ENCODE measurements at regions not wholly inside any gene's neighbourhood (a gene's known extent, or its start where the extent isn't known, plus 50 kb on each side); places are given as distances from the start of the nearest gene placed in this dataset.

DNA sequence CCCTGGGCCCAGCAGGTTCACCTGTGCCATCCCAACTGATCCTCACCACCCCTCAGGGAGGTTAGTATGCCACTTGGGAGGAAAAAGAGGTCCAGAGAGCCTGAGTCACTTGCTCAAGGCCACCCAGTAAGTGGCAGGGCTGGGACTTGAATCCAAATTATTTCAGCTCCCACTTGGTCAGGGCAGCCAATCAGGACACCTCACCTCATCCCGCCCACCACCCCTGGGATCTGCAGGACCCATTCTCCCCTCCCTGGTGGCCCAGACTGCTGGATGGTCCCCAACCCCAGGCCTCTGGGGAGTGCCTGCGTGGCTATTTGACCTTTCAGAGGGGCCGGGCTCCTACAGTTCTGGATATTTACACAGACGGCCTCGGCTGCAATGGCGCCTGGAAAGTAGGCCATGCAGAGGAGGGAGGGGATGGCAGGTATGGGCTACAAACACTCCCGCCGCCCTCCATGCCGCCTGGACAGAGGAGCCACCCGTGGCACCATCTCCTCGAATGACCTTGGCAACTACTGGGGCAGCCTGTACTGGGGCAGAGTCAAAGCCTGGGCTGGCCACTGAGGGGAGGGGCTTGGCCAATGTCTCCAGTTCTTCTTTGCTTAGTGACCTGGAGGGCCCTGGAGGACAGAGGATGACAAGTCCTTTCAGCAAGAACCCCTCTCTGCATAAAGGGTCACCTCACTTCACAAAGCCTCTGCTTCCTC, 153.6 kb upstream of the LINGO1 start:
- no peak for DNase-seq

DNA sequence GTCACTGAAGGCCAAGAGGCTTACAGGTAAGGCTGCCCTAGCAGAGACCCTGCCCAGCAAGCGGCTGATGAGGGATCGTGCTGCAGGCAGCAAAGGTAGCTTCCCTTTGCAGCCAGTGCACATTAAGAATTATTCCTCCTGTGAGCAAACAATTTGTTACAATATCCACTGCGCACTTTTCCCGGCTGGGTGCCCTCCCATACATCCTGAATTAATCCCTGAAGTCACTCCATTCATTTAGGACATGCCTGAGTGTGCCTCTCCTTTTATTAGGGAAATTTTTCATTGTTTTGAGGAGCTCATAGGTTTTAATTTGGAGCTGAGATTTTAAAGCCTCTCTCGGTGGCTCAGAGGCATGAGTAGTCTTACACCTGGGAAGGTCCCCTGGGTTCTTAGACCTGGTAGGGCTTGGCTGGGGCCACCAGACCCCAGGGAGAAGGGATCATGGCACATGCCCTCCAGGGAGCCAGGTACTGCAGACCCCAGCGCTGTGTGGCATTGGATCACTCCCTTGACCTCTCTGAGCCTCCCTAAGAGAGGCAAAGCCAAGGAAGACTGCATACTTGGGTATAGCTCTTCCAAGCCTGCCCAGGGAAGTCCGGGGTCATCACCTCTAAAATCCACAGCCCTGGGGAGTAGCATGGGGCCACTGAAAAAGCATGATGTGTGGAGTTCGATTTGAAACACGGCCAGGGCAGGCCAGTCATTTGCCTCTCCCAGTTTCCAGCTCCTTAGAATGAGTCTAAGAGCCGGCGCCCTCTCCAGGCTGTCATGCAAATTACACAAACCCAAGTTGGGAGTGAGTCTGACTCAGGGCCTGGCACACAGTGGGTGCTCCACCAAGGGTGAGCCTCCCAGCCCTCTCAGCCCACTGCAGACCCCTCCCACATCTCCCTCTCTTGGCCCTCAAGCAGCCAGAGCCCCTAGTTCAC, 151.9 kb upstream of the LINGO1 start:
- DNase-seq: no peak

DNA sequence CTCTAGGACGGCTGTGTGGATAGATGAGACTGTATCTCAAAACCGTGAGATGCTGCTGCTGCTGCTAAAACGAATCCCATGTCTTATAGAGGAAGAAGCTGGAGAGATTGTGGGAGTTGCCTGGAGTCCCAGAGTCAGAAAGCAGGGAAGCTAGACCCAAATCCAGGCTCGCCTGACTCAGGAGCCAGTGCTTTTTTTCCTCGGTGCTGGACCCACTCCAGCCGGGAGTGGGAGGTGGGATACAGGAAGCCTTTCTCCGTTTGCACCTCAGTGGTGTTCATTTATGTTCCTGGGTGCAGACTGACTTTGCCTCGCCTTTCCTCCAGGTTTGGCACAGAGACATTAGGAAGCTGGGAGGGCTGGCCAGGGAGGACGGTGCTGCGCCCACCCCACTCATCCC, 150.9 kb upstream of the LINGO1 start:
- no peak for DNase-seq

DNA sequence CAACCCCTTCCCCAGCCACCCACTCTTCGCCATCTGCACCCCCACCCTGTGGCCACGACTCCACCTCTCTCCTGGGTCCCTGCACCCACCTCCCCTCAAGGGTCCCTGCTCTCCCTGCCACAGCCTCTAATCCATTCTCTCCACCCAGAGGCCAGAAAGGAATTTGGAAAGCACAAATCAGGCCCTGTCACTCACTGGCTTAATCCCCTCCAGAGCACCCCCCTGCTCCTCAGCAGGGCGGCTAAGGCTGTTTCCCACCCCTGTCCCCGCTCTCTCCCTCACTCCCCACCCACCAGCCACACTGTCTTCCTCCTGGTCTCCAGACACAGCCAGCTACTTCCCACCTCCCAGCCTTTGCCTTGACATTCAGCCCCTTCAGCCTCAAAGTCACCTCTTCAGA, 150.0 kb upstream of the LINGO1 start:
- no peak for DNase-seq

DNA sequence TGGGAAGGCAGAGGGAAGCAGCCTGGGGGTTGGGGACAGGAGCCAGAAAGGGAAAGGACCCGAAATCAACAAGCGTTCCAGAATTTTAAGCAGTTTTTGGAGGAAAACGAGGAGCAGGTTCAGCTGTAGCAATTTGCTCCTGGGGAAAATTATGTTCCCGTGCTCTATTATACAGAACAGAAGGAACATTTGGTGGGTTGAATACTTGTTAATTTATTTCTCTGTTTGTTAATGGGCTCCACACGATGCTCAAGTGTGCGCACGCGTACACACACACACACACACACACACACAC, 149.2 kb upstream of the LINGO1 start:
- no peak for DNase-seq

DNA sequence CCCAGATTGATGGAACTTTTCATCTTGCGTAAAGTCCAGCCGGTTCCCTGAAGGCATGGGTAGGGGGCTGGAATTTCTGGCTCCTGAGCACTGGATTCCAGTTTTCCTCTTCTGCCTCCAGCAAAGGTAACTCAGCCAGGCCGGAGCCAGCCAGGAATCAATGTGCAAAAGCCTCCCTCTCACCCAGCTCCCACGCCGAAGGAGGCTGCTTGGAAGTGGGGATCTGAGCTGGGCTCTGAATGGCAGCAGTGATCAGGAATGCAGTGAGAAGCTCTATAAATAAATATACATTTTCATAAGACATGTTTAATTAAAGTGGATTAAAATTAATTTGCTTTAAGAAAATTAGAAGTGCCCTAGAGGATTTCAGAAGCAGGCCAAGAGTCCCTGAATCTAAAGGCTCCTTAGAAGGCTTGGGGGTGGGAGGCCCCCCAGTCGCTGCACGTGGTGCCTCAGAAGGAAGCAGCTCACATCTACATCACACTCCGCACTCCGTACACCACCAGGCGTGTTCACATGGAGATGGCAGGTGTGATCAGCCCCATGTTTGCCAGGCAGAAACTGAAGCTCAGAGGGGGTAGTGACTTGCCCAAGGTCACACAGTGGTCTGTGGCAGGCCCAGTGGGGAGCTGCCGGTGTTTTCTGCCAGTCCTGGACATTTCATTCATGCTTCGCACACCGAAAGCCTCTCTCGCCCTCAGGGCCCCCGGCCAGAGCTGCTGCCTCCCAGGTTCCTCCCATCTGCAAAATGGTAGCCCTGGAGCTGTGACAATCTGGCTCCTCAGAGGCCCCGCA, 148.6 kb upstream of the LINGO1 start:
- DNase-seq: no peak

DNA sequence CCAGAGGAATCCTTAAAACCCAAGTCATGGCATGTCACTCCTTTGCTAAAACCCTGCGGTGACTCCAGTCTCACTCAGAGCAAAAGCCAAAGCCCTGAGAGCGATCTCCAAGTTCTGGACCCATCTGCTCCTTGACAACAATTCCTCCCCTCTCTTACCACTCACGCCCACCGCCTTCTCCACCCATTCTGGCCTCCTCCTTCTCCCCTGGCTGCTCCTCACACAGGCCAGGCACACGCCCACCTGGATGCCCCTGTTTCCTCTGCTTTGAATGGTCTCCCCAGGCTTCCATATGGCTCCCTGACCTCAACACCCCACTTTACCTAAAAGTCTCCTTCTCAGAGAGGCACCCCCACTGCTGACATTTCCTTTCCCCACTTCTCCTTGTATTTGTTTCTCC, 146.1 kb upstream of the LINGO1 start:
- DNase-seq: no peak

DNA sequence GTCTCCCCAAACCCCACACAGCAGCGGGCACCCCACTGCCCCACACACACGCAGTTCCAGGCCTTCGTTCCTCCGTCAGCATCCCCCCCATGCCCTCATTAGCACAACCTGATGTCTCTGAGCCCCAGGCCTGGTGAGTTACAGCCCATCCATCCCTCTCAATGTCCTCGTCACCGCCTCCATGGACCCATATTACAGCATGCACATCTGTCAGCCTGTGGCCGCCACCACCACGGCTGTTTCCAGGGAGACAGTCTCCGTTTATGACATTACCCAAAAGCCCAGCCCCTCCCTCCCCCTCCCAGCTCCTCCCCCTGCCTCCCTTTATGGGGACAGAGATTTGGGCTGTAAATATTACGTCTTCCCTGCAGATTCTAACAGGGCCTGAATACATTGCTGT, 143.1 kb upstream of the LINGO1 start:
- no peak for DNase-seq

DNA sequence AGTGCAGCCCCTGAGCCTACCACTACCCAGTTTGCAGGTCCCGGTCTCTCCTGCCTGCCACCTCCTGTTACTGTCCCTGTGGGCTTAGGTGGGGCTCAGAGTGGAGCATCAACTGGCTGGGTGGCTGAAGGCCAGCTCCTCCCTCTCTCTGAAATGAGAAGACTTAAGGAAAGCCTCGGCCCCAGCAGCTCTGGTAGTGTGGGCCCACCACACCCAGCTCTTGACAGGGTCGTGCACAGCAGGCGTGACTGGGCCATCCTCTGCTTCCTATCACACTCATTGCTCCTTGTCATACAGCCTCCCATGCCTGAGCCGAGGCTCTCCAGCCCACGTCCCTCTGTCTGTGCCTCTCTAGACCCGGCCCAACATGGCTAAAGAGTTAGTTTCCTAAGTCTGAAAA, 142.7 kb upstream of the LINGO1 start:
- no peak for DNase-seq

DNA sequence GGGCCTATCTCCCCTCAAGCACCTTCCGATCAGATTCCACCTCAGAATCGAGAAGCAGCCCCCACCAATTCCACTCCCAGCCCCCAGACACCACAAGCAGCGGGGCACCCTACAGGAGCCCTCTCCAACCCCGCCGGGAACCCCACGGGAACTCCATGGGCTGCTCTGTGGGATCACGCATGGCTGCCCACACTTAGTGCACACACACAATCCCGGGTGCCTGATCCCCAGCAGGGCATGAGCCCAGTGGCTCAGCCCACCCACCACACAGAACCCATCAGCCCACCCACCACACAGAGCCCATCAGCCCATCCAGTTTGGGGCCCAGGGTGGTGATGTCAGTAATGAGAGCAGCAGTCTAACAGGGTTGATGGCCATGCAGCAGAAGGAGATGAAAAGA, 141.6 kb upstream of the LINGO1 start:
- no peak for DNase-seq

DNA sequence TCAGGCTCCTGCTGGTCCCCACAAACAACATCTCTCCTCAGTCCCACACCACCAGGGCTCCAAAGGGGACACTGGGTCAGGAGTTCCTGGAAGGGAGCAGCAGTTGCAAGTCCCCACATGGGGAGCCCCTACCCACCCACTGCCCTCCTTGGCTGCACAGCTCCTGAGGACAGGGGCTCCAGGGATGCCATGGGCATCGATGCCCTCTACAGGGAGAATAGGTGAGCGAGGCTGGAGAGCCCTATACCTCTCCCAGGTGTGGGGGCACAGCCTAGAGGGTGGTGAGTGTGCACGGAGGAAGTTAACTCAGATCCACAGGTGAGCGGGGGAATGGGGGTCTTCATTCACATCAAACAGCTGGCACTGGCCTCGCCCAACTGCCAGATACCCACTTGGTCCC, 141.2 kb upstream of the LINGO1 start:
- DNase-seq: no peak

DNA sequence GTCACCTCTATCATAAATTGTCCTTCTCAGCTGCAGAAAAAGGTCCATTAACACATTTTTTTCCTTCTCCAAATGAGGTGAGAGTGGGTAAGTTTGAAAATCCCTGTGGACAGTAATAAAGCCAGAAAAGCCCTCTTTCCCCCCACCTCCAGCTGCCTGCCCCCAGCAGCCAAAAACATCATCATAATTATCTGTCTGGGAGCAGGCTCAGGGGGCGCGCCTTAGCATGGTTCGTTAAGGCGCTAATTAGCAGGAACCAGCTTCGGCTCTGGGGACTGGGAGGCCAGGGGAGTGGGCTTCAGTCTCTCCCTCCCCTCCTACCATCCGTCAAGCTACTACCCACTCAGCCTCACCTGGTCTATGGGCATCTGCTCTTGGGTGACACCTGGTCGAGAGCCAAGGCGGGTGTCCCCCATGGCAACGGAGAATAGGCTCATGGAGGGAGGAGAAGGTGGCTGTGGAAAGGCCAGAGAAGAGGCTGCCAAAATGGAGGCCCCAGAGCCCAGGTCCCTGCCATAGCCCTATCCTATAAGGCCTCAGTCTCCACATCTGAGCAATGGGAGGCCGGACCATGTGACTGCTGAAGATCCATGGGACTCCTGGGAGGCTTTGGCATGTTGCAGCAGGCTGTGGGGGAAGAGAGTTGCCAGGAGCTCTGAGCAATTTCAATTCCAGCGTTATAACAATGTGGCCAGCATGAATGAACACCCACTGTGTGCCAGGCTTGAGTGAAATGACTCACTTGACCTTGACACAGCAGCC, 140.1 kb upstream of the LINGO1 start:
- no peak for DNase-seq

DNA sequence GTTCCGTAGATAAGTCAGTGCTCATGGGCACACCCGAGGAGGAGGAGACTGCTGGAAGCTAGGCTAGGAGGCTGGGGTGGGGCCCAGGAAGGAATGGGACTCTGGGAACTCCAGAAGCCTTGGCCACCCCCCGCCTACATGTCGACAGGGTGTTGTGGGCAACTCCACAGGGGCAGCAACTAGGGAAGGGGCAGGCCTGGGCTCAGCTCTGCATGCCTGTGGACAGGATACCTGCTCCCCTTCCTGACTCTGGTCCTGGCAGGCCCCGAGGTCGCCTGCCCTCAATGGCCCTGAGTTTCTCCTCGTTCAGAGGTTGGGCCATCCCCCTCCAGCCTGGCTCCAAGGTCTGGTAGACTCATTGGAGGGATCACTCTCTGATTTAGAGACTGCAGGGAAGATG, 138.9 kb upstream of the LINGO1 start:
- DNase-seq: no peak

DNA sequence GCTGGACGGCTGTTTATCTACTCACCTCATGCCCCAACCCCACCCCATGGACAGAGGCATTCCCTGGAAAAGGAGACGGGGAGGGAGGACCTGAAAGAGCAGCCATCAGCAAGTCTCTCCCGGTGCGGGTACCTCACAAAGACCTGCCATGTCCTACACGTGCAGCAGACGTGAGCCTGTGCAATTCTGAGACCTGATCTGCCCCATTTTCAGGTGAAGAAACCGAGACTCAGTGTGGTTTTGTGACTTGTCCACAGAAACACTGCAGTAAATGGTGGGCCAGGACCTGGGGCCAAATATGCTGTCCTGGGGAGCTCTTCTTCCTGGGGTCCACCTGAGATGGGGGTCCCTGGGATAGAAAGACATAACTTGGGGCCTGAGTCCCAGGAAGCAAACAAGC, 137.0 kb upstream of the LINGO1 start:
- DNase-seq: no peak

DNA sequence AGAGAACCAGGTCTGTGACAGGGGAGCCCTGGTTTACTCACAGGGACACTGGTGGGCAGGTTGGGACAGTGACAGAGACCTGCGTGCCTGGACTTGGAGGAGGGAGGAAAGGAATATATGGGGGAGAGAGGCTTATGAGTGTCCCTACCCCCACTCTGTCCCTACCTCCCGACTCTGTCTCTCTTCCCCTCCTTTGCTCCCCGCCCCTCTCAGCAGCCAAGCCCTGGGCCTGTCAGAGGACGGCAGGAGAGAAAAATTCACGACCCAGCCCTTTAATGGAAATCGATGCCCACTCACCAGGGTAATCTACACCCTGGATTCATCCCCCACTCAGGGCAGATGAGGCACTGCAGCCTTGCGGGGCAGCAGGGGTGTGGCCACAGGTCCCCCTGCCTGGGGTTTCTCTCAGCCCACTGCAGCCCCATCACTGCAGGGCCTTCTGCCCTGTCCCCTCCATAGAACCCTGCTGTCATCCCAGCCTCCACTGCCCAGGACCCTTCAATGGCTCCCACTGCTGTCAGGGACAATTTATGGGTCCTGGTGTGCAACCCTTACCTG, 135.9 kb upstream of the LINGO1 start:
- DNase-seq: no peak

DNA sequence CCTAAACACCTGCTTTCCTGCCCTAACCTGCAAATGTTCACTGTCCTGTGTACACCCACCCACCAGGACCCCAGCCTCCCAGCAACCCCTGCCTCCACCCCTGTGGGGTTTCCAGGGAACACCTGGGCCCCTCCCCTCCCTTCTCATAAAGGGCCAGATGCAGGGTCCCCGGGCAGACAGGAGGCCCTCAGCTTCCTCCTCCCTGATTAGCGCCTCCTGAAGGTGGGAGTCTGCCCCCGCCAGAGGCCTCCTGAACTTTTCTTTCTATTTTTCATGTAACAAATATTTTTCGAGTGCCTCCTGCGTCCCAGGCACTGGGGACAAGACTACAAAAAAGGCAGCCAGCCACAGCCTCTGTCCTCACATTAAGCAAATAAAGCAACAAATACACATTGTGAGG, 135.4 kb upstream of the LINGO1 start:
- no peak for DNase-seq

DNA sequence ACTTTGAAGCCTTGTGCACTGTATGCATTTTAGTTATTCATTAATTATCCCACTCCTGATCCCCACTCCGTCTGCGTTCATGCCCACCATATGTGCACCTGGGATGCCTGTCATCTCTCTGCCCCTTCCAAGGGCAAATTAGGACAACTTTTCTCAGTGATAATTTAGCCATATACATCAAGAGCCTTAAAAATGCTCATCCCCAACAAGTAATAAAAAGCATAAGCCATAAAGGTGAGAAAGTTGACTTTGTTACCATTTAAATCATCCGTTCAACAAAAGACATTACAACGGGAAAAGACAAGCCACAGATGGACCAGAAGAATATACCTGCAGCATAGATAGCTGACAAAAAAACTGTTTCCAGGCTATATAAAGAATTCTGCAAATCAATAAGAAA, 131.4 kb upstream of the LINGO1 start:
- no peak for DNase-seq

DNA sequence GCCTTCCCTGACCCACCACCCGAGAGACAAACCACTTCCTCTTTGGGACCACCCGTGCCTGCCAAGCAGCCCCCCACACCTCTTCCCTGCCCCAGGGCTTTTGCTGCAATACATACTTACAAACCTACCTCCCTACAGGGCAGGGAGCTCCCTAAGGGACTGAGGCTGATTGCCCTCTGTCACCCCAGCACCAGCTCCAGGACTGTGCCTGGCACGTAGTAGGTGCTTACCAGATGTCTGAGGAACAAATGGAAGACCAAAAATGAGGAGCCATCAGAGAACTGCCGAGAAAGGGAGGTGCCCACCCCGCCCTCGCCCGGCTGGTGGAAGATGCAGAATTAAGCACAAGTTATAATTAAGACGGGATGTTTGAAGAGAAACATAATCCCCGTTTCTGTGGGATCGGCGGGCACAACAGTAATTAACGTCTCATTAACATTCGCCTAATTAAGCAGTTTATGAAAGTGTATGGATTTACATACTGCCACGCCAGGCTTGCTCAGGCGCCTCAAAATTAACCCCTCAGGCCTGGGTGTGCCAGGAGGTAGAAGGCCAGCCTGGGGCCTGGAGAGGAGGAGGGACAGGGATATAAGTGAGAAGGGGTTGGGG, 130.1 kb upstream of the LINGO1 start:
- no peak for DNase-seq

DNA sequence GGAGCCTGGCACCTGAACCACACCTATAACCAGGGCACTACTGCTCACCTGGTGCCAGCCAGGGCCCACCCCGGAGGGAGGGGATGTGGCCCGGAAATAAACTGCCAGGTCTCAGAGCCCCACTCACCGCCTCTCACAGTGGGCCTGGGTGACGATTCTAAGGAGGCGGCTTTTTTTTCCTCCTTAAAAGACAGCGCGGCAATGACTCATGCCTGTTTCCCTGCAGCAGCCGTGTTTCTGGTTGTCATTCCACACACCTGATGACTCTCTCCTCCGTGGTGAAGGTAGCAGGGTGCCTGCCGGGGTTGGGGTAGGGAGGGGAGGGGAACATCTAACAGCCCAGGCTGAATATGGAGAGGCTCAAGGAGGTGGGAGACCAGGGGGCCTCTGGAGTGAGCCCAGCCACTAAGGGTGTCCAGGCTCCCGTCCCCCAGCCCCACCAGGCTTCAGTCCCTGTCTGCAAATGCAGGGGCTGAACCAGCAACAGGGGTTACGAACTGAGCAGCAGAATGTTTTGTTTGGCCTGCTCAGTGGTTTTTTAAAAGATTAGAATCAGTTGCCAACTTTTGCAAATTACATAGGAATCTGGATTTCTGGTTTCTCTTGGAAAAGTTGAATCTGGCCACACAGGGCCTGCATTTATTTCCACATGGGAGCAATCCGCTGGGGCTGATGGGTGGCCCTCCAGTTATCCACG, 127.3 kb upstream of the LINGO1 start:
- DNase-seq: no peak

DNA sequence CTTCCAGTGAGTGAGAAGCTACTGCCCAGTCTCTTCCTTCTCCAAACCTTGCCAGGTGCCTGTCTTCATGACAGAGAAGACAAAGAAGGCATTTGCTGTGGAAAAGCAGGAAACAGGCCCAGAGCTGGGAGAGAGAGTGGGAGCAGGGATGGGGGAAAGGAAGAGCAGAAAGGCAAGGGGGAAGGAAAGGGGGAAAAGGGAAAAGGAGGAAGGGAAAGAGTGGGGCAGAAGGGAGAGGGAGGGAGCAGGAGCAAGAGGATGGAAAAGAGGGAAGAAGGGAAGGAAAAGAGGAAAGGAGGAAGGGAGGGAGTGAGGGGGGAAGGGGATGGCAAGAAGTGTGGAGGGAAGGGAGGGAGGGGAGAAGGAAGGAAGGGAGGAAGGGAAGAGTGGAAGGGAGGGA, 121.2 kb upstream of the LINGO1 start:
- DNase-seq: no peak

DNA sequence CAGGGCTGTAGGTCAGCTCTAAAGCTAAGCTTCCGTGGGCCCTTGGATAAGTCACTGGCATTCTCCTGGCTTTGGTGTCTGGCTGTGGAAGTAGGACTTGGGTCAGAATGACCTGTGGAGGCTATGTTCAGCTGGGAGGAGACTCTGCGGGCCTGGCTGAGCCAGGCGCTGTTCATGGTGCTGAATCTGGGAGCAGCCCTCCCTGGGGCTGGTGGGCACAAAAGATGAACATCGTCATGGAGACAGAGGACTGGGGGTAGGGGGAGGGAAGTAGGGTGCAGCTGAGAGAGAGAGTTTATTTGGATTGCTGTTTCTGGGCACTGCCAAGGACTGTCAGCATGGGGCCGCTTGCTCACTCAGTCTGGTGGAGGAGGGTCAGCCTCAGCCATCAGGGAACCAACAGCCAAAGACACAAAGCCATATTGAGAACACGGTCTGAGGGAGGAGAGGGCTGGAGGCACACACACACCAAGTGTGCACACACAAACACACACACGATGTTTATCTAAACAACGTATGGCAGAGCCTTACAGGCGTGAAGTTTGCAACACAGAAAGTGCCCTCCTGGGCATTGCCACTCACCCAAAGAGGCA, 120.7 kb upstream of the LINGO1 start:
- no peak for DNase-seq
